ENCODE measurements at regions not wholly inside any gene's neighbourhood (a gene's known extent, or its start where the extent isn't known, plus 50 kb on each side); places are given as distances from the start of the nearest gene placed in this dataset.
"Not testable (repeated sequence)": the region's sequence is repeated elsewhere in the genome, so short reads cannot be mapped to it uniquely, and the experiment has no call there.

- DNase-seq (ENCODE audit: low read depth), result no peak
These were observed 113.3 kb upstream of the ERCC4 start for GRCh38 chr16:13806671-13807070.

- no peak for DNase-seq (ENCODE audit: low read depth)
These were observed 111.9 kb upstream of the ERCC4 start for GRCh38 chr16:13808102-13808501.

- DNase-seq (ENCODE audit: low read depth), result no peak
These were observed 110.2 kb upstream of the ERCC4 start for GRCh38 chr16:13809765-13810164.

GRCh38 chr16:13811834-13812233, 108.1 kb upstream of the ERCC4 start:
- DNase-seq (ENCODE audit: low read depth), result no peak

GRCh38 chr16:13816701-13817100, 103.3 kb upstream of the ERCC4 start:
- no peak for DNase-seq (ENCODE audit: low read depth)

GRCh38 chr16:13823501-13823900, 96.5 kb upstream of the ERCC4 start:
- no peak for DNase-seq (ENCODE audit: low read depth)

- DNase-seq (ENCODE audit: low read depth), result no peak
These were observed 90.2 kb upstream of the ERCC4 start for GRCh38 chr16:13829697-13830299.

- no peak for DNase-seq (ENCODE audit: low read depth)
These were observed 86.4 kb upstream of the ERCC4 start for GRCh38 chr16:13833515-13833914.

- DNase-seq (ENCODE audit: low read depth), result no peak
These were observed 84.6 kb upstream of the ERCC4 start for GRCh38 chr16:13835387-13835786.

- DNase-seq (ENCODE audit: low read depth), result no peak
These were observed 83.8 kb upstream of the ERCC4 start for GRCh38 chr16:13835935-13836730.

GRCh38 chr16:13838401-13839190, 81.4 kb upstream of the ERCC4 start:
- no peak for DNase-seq (ENCODE audit: low read depth)

- DNase-seq (ENCODE audit: low read depth), result no peak
These were observed 80.4 kb upstream of the ERCC4 start for GRCh38 chr16:13839577-13839976.

GRCh38 chr16:13845232-13845631, 74.7 kb upstream of the ERCC4 start:
- no peak for DNase-seq (ENCODE audit: low read depth)

- DNase-seq (ENCODE audit: low read depth), result no peak
These were observed 71.2 kb upstream of the ERCC4 start for GRCh38 chr16:13848795-13849194.

GRCh38 chr16:13850173-13850572, 69.8 kb upstream of the ERCC4 start:
- DNase-seq (ENCODE audit: low read depth), result not testable (repeated sequence)

GRCh38 chr16:13852827-13853226, 67.1 kb upstream of the ERCC4 start:
- no peak for DNase-seq (ENCODE audit: low read depth)

- DNase-seq (ENCODE audit: low read depth), result no peak
These were observed 63.6 kb upstream of the ERCC4 start for GRCh38 chr16:13856398-13856797.

- no peak for DNase-seq (ENCODE audit: low read depth)
These were observed 63.0 kb upstream of the ERCC4 start for GRCh38 chr16:13856811-13857511.

- no peak for DNase-seq (ENCODE audit: low read depth)
These were observed 60.9 kb upstream of the ERCC4 start for GRCh38 chr16:13858873-13859580.

GRCh38 chr16:13863075-13863765, 56.7 kb upstream of the ERCC4 start:
- no peak for DNase-seq (ENCODE audit: low read depth)

GRCh38 chr16:13864689-13865088, 55.3 kb upstream of the ERCC4 start:
- DNase-seq (ENCODE audit: low read depth), result peak; percentile 40

Measured in CMK (cell line).